HepG2 (cell line): ENCODE measurements at regions not wholly inside any gene's neighbourhood (a gene's known extent, or its start where the extent isn't known, plus 50 kb on each side); places are given as distances from the start of the nearest gene placed in this dataset.

Experiments
- ATAC-seq: fragments of 200-7000 bp; cut with Tn5 transposase; 3 replicates; pipeline ENCODE4 v1.9.1; 2020; ENCODE audit warnings: mild to moderate bottlenecking, moderate library complexity
- BruUV-seq: library from RNA; stranded (reverse); fragments of 400-500 nt; replicated peaks from 2 replicates; lab custom pipeline; 2021; lab: Mats Ljungman, UMichigan
- CTCF ChIA-PET: fragments of 300-600 bp; formaldehyde crosslinking; extraction: SDS; loops from one replicate; lab custom pipeline; 2021; ENCODE audit warnings: low total read pairs, inconsistent platforms, low intra/inter-chr PET ratio; lab: Yijun Ruan, JAX
- POLR2A ChIA-PET: fragments of 350-600 bp; sonication (Branson Sonifier 250); formaldehyde crosslinking; loops from one replicate; lab custom pipeline; 2020; ENCODE audit warnings: antibody characterized with exemption, inconsistent platforms; lab: Yijun Ruan, JAX
- DNase-seq: peaks from one replicate; pipeline ENCODE4 v3.0.0-alpha.2; 2015; ENCODE audit warnings: low spot score
- FAIRE-seq: peaks from 3 replicates; lab custom pipeline; 2011; peaks lifted over from hg19 to GRCh38; lab: Jason Lieb, UNC
- H2AFZ ChIP-seq: one replicate; pipeline ENCODE4 v1.6.1; 2011; ENCODE audit warnings: low read length, inconsistent platforms
- H3K27ac ChIP-seq: fragments of 300-600 bp; 3 replicates; pipeline ENCODE4 v1.8.0; 2011; ENCODE audit warnings: mixed run types, mild to moderate bottlenecking, mixed read lengths, low read length, inconsistent platforms; ENCODE audit not compliant: insufficient read depth; ENCODE audit errors: extremely low read length
- H3K27me3 ChIP-seq, 2 experiments: fragments of 200-600 bp in 1 of 2; 2 replicates in 1 of 2; 3 replicates in 1 of 2; pipeline versions ENCODE4 v1.6.0 to v1.8.0; 2011; ENCODE audit warnings: low read length in 2 of 2, mild to moderate bottlenecking in 2 of 2, moderate library complexity in 2 of 2, inconsistent platforms in 1 of 2; ENCODE audit not compliant: insufficient read depth in 2 of 2, control insufficient read depth in 1 of 2
- H3K36me3 ChIP-seq, 2 experiments: fragments of 200-600 bp in 1 of 2; replicated peaks in 1 of 2; 2 replicates in 1 of 2; 3 replicates in 1 of 2; pipeline versions ENCODE4 v1.5.1 to v1.8.0; 2011; ENCODE audit warnings: low read length in 2 of 2, inconsistent platforms in 1 of 2; ENCODE audit not compliant: insufficient read depth in 2 of 2, control insufficient read depth in 1 of 2
- H3K4me1 ChIP-seq: 2 replicates; pipeline ENCODE4 v1.5.1; 2012; ENCODE audit warnings: low read length, inconsistent platforms; ENCODE audit not compliant: insufficient read depth
- H3K4me2 ChIP-seq: 2 replicates; pipeline ENCODE4 v1.6.0; 2011; ENCODE audit warnings: low read depth, low read length, inconsistent platforms
- H3K4me3 ChIP-seq, 3 experiments: fragments of 200-600 bp in 1 of 3; sonication (generic), shearing (Covaris generic) in 1 of 3; replicated peaks in 1 of 3; 2 replicates each; pipeline ENCODE4 v1.5.1; 2011 to 2016; ENCODE audit warnings: low read length in 3 of 3, inconsistent platforms in 2 of 3, low read depth in 2 of 3, mild to moderate bottlenecking in 2 of 3, control low read depth in 1 of 3, mixed read lengths in 1 of 3; ENCODE audit not compliant: insufficient read depth in 1 of 3
- H3K79me2 ChIP-seq: one replicate; pipeline ENCODE4 v1.6.1; 2011; ENCODE audit warnings: low read length, inconsistent platforms; ENCODE audit not compliant: insufficient read depth
- H3K9ac ChIP-seq: 2 replicates; pipeline ENCODE4 v1.6.0; 2011; ENCODE audit warnings: mild to moderate bottlenecking, low read depth, low read length, inconsistent platforms; ENCODE audit not compliant: insufficient read depth
- H3K9me3 ChIP-seq: 2 replicates; pipeline ENCODE4 v1.5.1; 2012; ENCODE audit warnings: mild to moderate bottlenecking, low read length
- H4K20me1 ChIP-seq: 2 replicates; pipeline ENCODE4 v1.6.0; 2011; ENCODE audit warnings: inconsistent platforms, mild to moderate bottlenecking, low read length, moderate library complexity; ENCODE audit not compliant: insufficient read depth
- ARNT2 ChIP-seq: sonication (generic); formaldehyde crosslinking; IDR thresholded peaks from 2 replicates; pipeline ENCODE4 v1.8.0; 2022; ENCODE audit warnings: mild to moderate bottlenecking, low read depth, missing genetic modification reagents, moderate library complexity
- ATF6 ChIP-seq: sonication (generic); formaldehyde crosslinking; conservative IDR thresholded peaks from 2 replicates; pipeline ENCODE4 v1.4.0; 2020; ENCODE audit warnings: missing genetic modification reagents
- ETS1 ChIP-seq: sonication (generic); formaldehyde crosslinking; IDR thresholded peaks from 2 replicates; pipeline ENCODE4 v1.4.0; 2020; ENCODE audit warnings: missing genetic modification reagents
- GMEB2 ChIP-seq: IDR thresholded peaks from 2 replicates; pipeline ENCODE4 v1.6.1; 2016; ENCODE audit warnings: missing biosample characterization, missing genetic modification reagents, low read depth
- HMG20A ChIP-seq: IDR thresholded peaks from 2 replicates; pipeline ENCODE4 v1.6.1; 2016; ENCODE audit warnings: borderline replicate concordance
- MEF2D ChIP-seq: sonication (generic); formaldehyde crosslinking; IDR thresholded peaks from 2 replicates; pipeline ENCODE4 v1.5.1; 2020; ENCODE audit warnings: mild to moderate bottlenecking, missing genetic modification reagents
- MIER2 ChIP-seq: IDR thresholded peaks from 2 replicates; pipeline ENCODE4 v1.6.1; 2016; ENCODE audit warnings: missing biosample characterization, missing genetic modification reagents
- SOX5 ChIP-seq: IDR thresholded peaks from 2 replicates; pipeline ENCODE4 v1.6.1; 2016; ENCODE audit warnings: borderline replicate concordance
- SSRP1 ChIP-seq: IDR thresholded peaks from 2 replicates; pipeline ENCODE4 v1.6.1; 2016; ENCODE audit warnings: control low read depth
- TEAD2 ChIP-seq: sonication (generic); formaldehyde crosslinking; IDR thresholded peaks from 2 replicates; pipeline ENCODE4 v1.9.0; 2021; ENCODE audit warnings: missing genetic modification reagents
- WGBS: methylation state at CpG from one replicate; pipeline ENCODE4 v1.1.6; 2017; ENCODE audit warnings: low lambda C conversion rate; 5-methylcytosine and 5-hydroxymethylcytosine counted together
- in situ Hi-C: cut with HindIII; loops from 2 replicates; pipeline ENCODE4 v1.10.0; 2017; ENCODE audit warnings: low pct_unique_long_range_greater_than_20kb; ENCODE audit not compliant: extremely low pct_ligation_motif_present
- intact Hi-C: fragments of 100-400 bp; cut with micrococcal nuclease; formaldehyde crosslinking; loops from one replicate; pipeline ENCODE4 v1.10.0; 2022; ENCODE audit not compliant: unreplicated experiment

- BruUV-seq, result no TSS peak
- no peak overlapping the region for H3K9ac ChIP-seq
- WGBS, result 14% methylated on average over 8 of the region's 11 CpGs
- H2AFZ ChIP-seq, result no peak overlapping the region
- ATAC-seq (no peak; the same call in 2 of the 3 replicates), FAIRE-seq (no peak), DNase-seq (no peak)
- H3K27ac ChIP-seq, result no peak overlapping the region
- H3K4me2 ChIP-seq, result no peak overlapping the region
- no peaks in the 10 kb centered on the region for H4K20me1 ChIP-seq
- H3K36me3 ChIP-seq, result no peaks in the 10 kb centered on the region
- H3K4me1 ChIP-seq, result no peaks in the 10 kb centered on the region
- intact Hi-C loops, result no loop called here
- no peak overlapping the region for H3K4me3 ChIP-seq
- H3K9me3 ChIP-seq, result no peaks in the 10 kb centered on the region
- no peaks in the 10 kb centered on the region for H3K79me2 ChIP-seq
- in situ Hi-C loops, result no loop called here
- H3K27me3 ChIP-seq, result peaks cover 5 to 45% of the 10 kb centered on the region in 2 experiments; a peak in 3 of 5 replicates
- POLR2A ChIA-PET, result no interaction called here
- TF ChIP-seq GMEB2 (CRISPR knock-in tag) (no peak), ETS1 (no peak)
- CTCF ChIA-PET, result no interaction called here
Observed at GRCh38 chr13:111629016-111629415, 308.6 kb downstream of the TEX29 start.

GRCh38 chr13:111629457-111629856 is 309.0 kb downstream of the TEX29 start:
- FAIRE-seq, result no peak
- H3K27me3 ChIP-seq, result peaks cover 5 to 45% of the 10 kb centered on the region in 2 experiments; a peak in 3 of 5 replicates
- no peak overlapping the region for H3K4me3 ChIP-seq
- no peaks in the 10 kb centered on the region for H4K20me1 ChIP-seq
- no peak overlapping the region for H3K27ac ChIP-seq
- H3K36me3 ChIP-seq, result no peaks in the 10 kb centered on the region
- no peaks in the 10 kb centered on the region for H3K4me1 ChIP-seq
- no peak overlapping the region for H2AFZ ChIP-seq
- H3K4me2 ChIP-seq, result no peak overlapping the region
- H3K79me2 ChIP-seq, result no peaks in the 10 kb centered on the region
- DNase-seq, result no peak
- H3K9me3 ChIP-seq, result no peaks in the 10 kb centered on the region
- in situ Hi-C loops (no loop called here), intact Hi-C loops (no loop called here)
- WGBS, result 17% methylated on average over 8 of the region's 15 CpGs
- ATAC-seq, result no peak
- POLR2A ChIA-PET, result no interaction called here
- CTCF ChIA-PET, result no interaction called here
- H3K9ac ChIP-seq, result no peak overlapping the region
- BruUV-seq, result no TSS peak
- TF ChIP-seq ARNT2 (CRISPR knock-in tag) (no peak), TEAD2 (no peak), SSRP1 (no peak), MEF2D (CRISPR knock-in tag) (no peak), ATF6 (no peak), MIER2 (CRISPR knock-in tag) (no peak), SOX5 (no peak), HMG20A (CRISPR knock-in tag) (no peak)
